ENCODE measurements at regions not wholly inside any gene's neighbourhood (a gene's known extent, or its start where the extent isn't known, plus 50 kb on each side); places are given as distances from the start of the nearest gene placed in this dataset.

- Histone ChIP-seq H3K27me3 (no peaks in the 10 kb centered on the region), H3K4me1 (no peaks in the 10 kb centered on the region), H3K9me3 (no peaks in the 10 kb centered on the region), H3K4me3 (no peak overlapping the region), H3K9ac (ENCODE audit: low read depth in 2 of 2, low read length in 2 of 2) (no peak overlapping the region), H3K36me3 (no peaks in the 10 kb centered on the region), H3K27ac (no peak overlapping the region)
- intact Hi-C loops (cut with DNase I) = no loop called here
- no peak for DNase-seq
- TF ChIP-seq CTCF (IDR thresholded peaks at IDR 0.05) = no peak
These were observed 471.5 kb downstream of the PIK3C3 start for GRCh38 chr18:42426496-42427015.

GRCh38 chr18:42429196-42429595, 474.2 kb downstream of the PIK3C3 start:
- H3K27me3 ChIP-seq = no peaks in the 10 kb centered on the region
- no peak overlapping the region for H3K4me3 ChIP-seq
- intact Hi-C loops (cut with DNase I) = no loop called here
- no peaks in the 10 kb centered on the region for H3K36me3 ChIP-seq
- TF ChIP-seq CTCF (IDR thresholded peaks at IDR 0.05) = no peak
- DNase-seq = no peak
- H3K4me1 ChIP-seq = no peaks in the 10 kb centered on the region
- H3K9me3 ChIP-seq = no peaks in the 10 kb centered on the region
- no peak overlapping the region for H3K27ac ChIP-seq
- H3K9ac ChIP-seq (ENCODE audit: low read depth in 2 of 2, low read length in 2 of 2) = no peak overlapping the region

GRCh38 chr18:42436222-42436765, 481.3 kb downstream of the PIK3C3 start:
- Histone ChIP-seq H3K36me3 (no peaks in the 10 kb centered on the region), H3K27ac (no peak overlapping the region), H3K4me1 (no peaks in the 10 kb centered on the region), H3K4me3 (no peak overlapping the region), H3K27me3 (no peaks in the 10 kb centered on the region), H3K9ac (ENCODE audit: low read depth in 2 of 2, low read length in 2 of 2) (no peak overlapping the region), H3K9me3 (no peaks in the 10 kb centered on the region)
- intact Hi-C loops (cut with DNase I) = no loop called here
- TF ChIP-seq CTCF (IDR thresholded peaks at IDR 0.05) = no peak
- DNase-seq = no peak

GRCh38 chr18:42437001-42437400, 482.0 kb downstream of the PIK3C3 start:
- intact Hi-C loops (cut with DNase I) = no loop called here
- H3K36me3 ChIP-seq = no peaks in the 10 kb centered on the region

GRCh38 chr18:42437646-42438045, 482.6 kb downstream of the PIK3C3 start:
- TF ChIP-seq CTCF (IDR thresholded peaks at IDR 0.05) = no peak
- H3K36me3 ChIP-seq = no peaks in the 10 kb centered on the region
- H3K4me1 ChIP-seq = no peaks in the 10 kb centered on the region
- no peak overlapping the region for H3K9ac ChIP-seq (ENCODE audit: low read depth in 2 of 2, low read length in 2 of 2)
- intact Hi-C loops (cut with DNase I) = no loop called here
- no peak overlapping the region for H3K27ac ChIP-seq
- no peak overlapping the region for H3K4me3 ChIP-seq
- DNase-seq = no peak
- no peaks in the 10 kb centered on the region for H3K27me3 ChIP-seq
- H3K9me3 ChIP-seq = no peaks in the 10 kb centered on the region

More at GRCh38 chr18:42437001-42437400, 482.0 kb downstream of the PIK3C3 start:
- Histone ChIP-seq H3K4me1 (no peaks in the 10 kb centered on the region), H3K27me3 (no peaks in the 10 kb centered on the region), H3K27ac (no peak overlapping the region), H3K4me3 (no peak overlapping the region), H3K9ac (ENCODE audit: low read depth in 2 of 2, low read length in 2 of 2) (no peak overlapping the region), H3K9me3 (no peaks in the 10 kb centered on the region)
- DNase-seq = no peak
- no peak for TF ChIP-seq CTCF (IDR thresholded peaks at IDR 0.05)
